Tongue (tissue), 1 donor: ENCODE measurements at regions not wholly inside any gene's neighbourhood (a gene's known extent, or its start where the extent isn't known, plus 50 kb on each side); places are given as distances from the start of the nearest gene placed in this dataset.
A peak's percentile ranks its signal among the peaks of the same experiment; 100 is the strongest.

Experiments
- DNase-seq: peaks from one replicate; pipeline ENCODE4 v3.0.0-alpha.2; 2015

DNA sequence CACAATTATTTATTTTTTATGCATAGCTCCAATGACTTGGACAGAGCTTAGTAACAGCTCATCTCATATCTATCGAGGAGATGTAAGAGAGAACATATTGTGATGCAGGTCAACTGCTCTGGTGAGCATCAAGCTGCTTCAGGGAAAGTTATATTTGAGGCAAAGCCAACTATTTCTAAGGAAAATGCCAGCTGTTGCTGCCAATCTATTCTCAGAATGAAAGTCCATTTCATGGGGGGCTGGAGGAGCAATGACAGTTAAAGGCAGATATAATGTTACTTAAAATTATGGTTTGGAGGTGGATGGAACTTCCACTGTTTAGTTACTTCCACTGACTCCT, 424.8 kb downstream of the KIF20B start:
- peak; percentile 71 for DNase-seq

DNA sequence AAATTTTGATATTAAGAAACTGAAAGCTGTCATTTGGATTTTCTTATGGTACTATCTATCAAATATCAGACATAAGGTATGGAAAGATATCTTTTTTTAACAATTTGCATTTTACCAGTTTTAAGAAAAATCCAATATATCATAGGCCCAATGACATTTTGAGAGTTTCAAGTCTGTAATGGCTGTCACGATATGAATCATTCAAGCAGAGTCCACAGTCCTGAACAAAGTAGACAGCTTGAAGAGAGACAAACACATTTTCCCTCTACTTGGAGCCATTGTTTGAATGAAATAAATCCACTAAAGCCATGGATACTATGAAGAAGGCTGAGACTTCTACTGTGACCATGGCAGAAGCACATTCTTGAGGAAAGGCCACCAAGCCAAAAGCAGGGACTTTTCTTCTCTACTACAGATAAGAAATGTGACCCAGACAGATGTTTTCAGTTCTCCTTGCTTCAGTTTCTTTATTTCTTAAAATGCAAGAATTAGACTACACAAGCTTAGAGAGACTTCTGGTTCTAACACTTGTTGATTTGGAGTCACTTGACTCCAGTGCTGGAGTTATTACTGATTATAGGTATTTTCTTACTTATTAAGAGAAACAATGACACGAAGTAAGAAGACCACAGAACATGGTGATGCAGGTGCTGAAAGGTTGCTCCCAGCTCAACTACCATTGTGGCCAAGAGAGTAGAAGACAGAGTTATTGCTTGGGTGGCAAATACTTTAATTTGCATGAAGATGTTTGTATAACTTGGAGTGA, 429.1 kb downstream of the KIF20B start:
- no peak for DNase-seq

DNA sequence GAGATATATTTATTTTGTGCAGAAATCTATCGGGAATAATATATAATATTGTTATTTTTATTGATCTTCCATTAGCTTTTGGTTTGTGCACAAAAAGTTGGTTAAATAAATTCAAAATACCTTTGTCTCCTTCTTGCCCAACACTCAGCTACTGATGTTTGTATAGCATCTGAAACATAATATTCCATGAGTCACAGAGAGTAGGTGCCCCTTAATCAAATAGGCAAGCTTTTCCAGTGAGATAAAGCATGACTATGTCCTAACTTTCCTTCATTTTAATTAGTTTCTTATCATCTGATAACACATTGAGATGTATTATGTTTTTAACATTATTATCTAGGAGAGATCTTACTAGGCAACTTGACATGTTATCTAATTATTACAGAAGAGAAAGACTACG, 432.2 kb downstream of the KIF20B start:
- DNase-seq: no peak

DNA sequence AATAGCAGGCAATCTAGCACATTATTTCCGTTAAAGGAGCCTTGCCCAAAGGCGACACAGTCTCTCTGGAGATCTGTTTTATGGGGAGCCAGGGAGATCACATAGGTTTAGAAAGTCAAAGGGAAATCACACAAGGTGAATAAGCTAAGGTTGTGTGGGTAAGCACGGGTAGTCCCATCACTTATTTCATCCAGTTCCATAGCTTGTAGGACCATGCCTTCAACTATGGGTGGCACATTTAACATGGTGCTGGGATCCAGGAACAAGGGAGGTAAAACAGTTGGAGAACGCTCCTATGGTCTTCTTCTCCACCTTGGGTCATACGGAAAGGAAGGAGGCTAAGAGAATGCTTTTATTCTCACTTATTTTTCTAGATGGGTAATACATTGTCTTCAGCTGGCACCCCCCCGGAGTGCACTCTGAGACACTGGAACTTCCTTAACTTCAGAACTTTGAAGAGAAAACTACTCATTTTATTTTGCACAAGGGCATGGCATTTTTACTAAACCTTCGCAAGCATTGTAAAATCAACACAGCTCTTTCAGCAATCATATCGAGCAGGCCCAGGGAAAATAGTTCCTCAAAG, 435.4 kb downstream of the KIF20B start:
- DNase-seq: peak; percentile 5

DNA sequence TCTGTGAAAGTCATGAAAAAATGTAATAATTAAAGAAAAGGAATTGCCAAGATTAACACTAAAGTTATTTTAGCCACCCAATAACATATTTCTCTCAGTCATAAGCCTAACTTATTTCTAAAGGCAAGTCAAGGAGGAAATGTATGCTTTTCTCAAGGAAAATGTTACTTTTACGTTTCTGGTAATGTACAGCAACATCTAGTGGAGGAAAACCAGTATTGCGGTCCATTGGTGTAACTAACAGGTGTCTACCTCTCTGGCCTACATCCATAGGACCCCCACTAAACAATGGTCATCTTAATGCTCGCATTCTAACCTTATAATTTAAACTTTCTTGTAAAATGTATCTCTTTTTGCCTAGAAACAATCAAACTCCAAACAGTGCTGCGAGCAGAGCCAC, 437.5 kb downstream of the KIF20B start:
- no peak for DNase-seq

DNA sequence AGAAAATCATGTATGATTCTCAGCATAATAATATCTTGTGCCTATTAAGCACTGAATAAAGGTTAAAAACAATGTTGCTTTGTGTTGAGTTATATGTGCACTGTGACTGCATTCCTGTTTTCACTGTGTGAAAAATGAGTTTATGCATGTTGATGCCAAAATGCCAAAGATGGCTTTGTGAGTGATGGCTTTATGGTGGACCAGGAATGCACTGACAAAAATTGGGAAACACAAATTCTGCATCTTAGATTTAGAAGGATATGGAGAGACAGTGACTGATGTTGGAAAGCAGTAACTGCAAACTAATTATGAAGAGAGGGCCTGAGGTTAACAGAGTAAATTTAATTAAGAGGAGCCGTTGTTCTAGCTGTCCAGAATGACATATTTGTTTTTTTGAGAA, 440.4 kb downstream of the KIF20B start:
- no peak for DNase-seq

DNA sequence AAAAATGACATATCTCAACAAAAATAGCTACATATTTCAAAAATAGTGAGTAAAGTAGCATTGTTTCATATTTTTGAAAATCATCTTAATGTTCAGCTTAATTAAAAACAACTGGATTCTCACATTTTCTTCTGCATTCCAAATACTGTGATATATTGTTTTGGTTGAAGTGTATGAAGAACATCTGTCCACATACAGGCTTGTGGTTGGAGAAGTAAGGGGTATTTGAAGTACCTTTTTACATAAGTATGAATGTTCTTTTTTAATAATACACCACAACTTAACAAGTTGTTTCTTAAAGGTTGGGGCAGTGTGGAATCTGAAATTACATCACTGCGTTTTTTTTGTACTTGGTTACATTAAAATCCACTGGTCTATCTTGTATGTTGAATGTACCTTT, 442.5 kb downstream of the KIF20B start:
- no peak for DNase-seq

DNA sequence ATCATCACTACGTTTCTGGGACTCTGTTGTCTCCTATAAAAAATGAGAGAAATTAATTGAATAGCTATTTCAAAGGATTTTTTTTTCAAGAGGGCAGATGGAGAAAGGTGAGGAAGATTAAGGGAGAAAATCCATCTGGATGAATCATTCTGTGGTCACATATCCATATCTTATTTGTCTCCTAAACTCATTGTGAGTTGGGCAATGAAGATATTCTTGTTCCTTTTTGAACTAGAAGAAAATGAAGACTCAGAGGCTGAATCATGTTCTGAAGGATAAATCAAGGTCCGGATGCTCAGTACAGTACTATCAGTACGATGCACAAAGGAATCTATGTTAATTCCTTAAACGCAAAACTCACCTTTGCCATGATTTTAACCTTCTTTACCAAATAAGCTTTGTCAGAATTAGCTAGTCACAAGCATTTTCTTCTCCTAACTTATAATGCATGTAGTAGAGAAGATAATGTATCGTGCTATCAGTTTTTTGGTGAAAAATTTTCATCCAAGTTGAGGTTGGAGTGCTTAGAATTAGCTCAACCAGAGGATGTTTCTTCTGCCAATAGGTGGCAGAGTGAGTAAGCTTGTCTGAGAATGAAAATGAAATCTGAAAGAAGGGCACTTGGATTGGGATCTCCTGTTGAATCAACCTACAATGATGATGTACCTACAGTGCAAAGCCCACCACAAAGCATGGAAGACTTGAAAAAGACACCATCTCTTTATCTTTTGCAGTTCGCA, 446.9 kb downstream of the KIF20B start:
- peak; percentile 26 for DNase-seq

DNA sequence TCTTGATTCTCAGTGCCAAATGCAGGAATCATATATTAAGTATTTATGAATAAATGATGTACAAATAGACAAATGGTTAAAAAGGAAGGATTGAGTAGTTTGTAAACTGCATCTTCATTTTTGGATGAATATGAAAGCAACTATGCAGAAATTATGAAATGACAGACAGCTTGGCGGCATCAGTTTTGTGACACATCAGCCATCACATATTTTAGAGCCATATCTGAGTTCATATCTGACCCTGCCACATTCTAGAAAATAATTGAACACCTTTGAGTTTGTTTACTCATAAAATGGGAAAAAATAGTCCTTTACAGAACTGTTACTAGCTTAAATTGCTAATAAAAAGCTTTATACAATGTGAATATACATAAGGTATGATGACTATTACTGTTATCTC, 448.2 kb downstream of the KIF20B start:
- no peak for DNase-seq

DNA sequence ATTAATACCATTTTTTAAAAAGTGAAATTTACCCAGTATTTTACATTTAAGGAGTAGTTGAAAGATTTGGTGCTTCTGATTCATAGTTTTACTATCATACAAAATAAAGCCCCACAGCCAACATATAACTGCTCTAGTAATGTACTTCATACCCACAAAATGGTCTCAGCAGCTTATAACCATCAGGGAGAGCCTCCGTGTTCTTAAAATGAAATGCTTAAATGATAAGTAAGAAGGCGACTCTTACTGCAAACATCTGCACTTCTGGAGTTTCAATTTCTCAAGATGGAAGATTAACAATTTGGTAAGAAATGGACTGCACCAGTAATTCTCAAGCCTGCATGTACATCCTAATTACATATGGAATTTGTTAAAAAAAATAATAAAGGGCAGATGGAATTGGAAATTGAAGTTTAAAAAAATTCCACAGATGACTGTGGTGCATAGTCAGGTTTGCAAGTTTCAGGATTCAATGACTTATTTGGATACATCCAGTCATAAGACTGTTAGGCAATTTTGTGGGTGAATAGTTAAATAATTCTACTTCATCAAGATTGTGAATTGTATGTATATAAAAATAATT, 461.0 kb downstream of the KIF20B start:
- DNase-seq: no peak

DNA sequence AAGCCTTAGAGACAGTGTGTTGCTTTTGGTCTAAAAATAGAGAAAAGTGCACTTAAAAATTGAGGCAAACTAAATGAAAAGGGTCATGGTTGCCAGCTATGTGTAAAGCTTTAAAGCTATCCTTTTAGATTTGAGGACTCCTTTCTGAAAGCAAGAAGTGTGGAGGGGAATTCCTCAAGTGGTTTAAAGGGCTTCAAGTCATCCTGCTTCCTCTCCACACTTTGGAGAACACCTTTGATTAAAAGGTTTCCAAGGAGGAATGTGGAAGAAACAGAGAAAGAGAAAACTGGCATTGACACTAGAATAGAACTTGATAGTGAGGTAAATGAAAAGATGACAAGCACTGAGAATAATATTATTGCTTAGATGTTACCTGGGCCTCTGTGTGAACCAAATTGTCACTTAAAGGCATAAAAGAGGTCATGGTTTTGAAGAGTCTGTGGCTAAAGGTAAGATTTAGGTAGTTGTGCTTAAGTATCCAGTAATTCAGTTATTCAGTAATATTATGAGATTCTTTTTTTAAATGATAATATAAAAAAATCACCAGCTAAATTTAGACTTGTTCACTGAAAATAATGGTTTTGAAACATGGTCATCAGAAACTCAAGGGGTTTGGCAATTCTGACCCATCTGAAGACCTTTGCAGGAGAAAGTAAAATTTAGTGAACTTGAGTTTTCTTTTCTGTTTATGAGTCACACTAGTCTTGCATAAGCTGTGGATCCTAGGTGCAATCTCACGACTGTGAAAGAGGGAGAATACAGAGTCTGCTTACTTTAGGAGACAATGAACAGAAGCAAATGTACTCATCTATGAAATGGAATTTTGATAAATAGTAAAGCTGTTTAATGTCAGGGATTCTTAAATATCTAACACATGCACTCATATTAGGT, 466.0 kb downstream of the KIF20B start:
- no peak for DNase-seq

DNA sequence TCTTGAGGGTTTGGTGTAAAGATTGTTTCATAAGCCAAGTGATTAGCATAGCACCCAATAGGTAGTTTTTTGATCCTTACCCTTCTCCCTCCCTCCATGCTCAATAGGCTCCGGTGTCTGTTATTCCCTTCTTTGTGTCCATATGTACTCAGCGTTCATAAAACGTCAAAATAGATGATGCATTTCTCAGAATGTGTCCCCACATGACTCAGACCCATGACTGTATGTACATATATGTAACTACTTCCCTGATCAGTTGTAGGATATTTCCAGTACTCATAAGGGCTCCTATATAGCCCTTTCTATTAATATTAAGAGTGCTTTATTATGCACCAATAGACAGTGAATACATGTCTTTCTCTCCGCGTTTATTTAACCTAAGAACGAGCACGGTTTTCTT, 466.9 kb downstream of the KIF20B start:
- DNase-seq: no peak

DNA sequence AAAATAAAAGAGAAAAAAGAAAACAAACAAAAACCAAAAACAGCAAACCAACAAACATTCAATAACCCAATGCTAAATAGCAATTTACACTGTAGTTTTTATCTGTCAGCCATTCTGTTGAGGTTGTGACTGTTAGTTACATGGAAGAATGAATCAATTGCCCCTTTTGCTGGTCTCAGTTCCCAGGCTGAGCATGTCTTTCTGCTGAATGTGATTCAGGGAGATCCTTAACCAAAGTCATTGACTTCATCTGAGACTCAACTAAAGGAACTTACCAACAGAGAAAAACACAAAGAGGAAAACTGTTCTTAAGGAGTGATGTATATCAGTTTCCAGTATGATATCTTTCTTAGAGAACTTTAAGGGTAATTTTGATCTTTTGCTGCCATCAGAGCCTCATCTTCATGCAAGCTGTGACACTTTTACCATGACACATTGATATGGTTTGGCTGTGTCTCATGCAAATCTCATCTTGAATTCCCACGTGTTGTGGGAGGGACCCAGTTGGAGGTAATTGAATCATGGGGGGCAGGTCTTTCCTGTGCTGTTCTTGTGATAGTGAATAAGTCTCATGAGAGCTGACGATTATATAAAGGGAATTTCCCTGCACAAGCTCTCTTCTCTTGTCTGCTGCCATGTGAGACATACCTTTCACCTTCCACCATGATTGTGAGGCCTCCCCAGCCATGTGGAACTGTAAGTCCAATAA, 469.8 kb downstream of the KIF20B start:
- DNase-seq: no peak

DNA sequence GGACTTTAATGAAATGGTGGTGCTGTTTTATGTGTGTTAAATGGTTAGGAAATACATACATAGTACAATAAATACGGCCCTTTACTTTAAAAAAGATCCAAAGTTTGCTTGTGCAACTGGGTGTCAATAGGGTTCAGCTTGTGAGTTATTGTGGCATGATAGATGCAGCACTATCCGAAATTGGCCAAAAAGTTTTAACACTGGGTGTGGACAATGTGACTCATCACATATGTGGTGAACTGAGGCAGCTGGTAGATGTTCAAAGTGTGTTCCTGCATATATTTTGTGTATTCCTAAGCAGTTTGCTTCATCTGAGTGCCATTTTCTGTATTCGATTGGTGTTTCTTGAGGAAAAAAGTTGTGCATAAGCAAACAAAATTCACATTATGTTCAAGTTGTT, 473.1 kb downstream of the KIF20B start:
- no peak for DNase-seq

DNA sequence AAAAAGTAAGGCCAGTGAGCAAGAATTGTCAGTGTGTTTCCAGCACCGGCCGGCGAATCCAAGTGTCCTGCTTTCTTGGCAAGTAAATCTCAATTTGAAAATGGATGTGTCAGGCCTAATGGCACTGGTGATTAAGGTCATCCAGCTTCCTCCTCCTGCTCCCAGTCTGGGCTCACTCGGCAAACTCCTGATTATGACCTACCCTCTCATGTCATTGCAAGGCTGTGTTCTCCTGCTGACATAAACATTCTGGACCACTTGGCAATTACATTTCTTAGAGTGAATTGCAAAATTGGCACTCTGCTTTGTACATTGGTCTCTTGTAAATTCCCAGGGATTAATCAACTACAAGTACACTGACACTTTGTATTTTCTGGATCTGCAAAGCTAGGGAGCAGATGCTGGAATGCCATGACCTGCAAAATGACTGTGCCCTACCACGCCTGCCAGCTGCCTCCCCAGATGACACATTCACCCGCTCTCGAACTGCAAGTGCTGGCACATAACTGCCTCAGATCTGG, 473.8 kb downstream of the KIF20B start:
- peak; percentile 35 for DNase-seq

DNA sequence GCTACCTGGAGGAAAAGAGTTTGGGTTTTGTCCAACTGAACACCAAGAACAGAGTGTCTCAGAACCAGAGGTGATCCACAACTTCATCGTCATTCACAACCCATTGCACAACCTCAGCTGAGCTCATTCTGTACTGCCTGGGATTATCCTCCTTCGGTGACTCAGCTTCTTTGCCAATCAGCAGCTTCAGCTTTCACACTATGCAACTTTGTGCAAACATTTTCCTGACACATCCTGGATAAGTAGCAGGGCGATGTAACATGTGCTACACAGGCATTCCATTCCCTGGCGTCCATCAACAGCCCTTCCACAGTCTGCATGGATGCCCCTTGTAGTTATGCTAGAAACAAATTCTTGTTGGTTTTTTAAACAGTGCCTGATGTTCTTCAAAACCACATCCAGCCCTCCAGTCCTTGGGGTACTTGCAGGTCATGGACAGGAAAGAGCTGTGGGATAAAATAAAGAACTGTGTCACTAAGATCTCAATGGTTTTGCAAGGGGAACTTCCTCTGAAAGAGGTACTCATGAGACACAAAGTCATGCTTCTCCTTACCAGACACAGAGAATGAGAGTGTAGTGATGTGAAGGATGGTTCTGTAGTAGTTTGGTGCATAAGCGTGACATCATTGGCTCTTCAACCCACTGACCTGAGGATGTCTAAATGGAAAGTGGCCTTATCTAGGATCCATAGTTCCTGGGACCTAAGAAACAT, 478.5 kb downstream of the KIF20B start:
- no peak for DNase-seq

DNA sequence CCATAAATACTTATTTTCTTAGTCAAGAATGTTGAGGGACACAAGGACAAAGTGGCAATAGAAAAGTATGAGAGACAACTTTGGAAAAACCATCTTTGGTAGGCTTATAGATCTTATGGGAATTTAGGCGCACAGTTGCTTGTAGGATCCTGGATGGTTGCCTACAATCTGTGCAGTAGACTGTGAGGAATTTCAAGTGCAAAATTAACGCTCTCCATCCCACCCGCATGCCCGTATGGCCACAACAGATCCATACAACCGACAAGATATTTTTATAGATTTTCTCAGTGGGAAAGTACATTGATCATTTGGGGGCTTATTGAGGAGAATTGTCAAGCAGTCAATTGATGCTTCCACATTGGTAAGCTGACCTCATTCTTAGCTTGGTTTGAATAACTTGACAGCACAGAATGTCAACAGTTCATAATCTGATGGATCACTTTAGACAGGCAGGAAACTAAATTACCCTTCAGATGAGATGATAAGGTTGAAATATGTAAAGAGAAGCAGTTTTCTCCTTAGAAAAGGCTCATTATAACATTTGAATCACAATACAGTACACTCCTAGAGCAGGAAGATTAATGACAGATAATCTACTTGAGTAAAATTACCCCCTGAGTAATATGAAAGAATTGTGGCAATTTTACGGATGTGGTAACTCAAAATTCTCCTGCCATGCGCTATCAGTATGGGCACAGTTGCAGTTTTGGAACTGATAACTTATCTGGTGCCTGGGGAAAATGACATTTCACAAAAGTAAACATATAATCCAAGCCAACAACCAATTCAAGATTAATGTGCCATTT, 479.7 kb downstream of the KIF20B start:
- no peak for DNase-seq

DNA sequence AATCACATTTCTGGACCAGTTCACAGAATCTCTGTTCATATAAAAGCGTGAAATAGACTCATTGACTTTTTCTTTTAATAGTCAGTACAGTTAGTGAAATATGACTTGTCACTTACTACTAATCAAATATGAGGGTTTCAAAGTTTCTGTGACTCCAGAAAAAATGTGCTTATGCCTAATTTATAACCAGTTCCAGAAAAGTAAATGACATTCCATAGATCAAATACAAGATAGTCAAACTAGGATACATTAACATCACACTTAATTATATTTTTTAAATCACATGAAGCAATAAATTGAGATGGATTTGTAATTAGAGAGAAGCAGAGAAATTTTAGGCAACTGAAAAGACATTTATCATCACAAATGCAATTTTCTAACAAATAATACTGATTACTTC, 491.4 kb downstream of the KIF20B start:
- DNase-seq: no peak

DNA sequence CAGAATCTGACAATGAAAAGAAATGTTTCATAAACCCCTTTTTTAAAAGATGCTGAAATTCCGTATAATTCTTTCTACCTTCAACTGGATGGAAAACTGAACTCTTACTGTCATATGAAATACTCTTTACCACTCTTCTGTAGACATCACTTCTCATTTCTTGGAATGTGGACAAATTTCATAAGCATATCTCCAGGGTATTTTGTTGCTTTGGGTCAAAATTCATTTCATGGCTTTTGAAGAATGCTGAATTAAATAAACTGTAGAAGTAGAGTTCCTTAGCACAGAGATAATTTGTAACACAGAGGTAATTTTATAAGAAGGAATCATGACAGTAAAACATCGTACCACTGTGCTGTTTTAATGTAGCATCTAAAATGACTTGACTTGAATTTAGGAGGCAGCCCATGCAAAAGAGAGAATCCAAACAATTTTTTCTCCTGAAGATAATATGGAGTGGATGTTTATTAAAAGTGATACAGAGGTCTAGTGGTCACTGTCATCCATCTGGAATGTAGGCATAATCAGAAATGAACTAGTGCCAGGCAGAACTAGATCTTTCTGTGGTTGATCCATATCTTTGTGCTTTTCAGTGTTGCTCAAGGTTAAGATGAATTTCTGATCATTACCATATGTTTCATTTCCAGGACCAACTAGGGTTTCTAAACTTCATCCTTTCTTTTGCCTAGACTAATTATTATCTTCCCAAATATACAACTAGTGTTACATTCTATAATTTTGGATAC, 492.0 kb downstream of the KIF20B start:
- DNase-seq: no peak
